BE2C (cell line): ENCODE measurements at regions not wholly inside any gene's neighbourhood (a gene's known extent, or its start where the extent isn't known, plus 50 kb on each side); places are given as distances from the start of the nearest gene placed in this dataset.

Source experiments
- DNase-seq: peaks from one replicate; pipeline ENCODE4 v3.0.0-alpha.2; 2020
- H3K27me3 ChIP-seq: fragments of 250-450 bp; sonication (Bioruptor Pico); 2 replicates; pipeline ENCODE4 v1.5.1; 2020; ENCODE audit warnings: mild to moderate bottlenecking
- H3K36me3 ChIP-seq: fragments of 250-450 bp; sonication (Bioruptor Pico); 2 replicates; pipeline ENCODE4 v1.5.1; 2020; ENCODE audit warnings: mild to moderate bottlenecking
- H3K4me1 ChIP-seq: fragments of 250-450 bp; sonication (Bioruptor Pico); 2 replicates; pipeline ENCODE4 v1.5.1; 2020
- H3K4me3 ChIP-seq: 2 replicates; pipeline ENCODE4 v1.5.1; 2011; ENCODE audit warnings: low read depth, low read length
- H3K9me3 ChIP-seq: fragments of 250-450 bp; sonication (Bioruptor Pico); 2 replicates; pipeline ENCODE4 v1.5.1; 2020
- CTCF ChIP-seq: IDR thresholded peaks from 2 replicates; pipeline ENCODE4 v1.5.1; 2012; ENCODE audit warnings: mild to moderate bottlenecking, low read depth, low read length

- Histone ChIP-seq H3K27me3 (no peaks in the 10 kb centered on the region), H3K4me3 (no peak overlapping the region), H3K36me3 (no peaks in the 10 kb centered on the region), H3K4me1 (peaks cover 17% of the 10 kb centered on the region), H3K9me3 (no peaks in the 10 kb centered on the region)
- DNase-seq, result peak; percentile 24
- no peak for TF ChIP-seq CTCF
Observed at GRCh38 chr14:51807356-51807755, 53.1 kb upstream of the GNG2 start.
